ENCODE measurements at regions not wholly inside any gene's neighbourhood (a gene's known extent, or its start where the extent isn't known, plus 50 kb on each side); places are given as distances from the start of the nearest gene placed in this dataset.

DNA sequence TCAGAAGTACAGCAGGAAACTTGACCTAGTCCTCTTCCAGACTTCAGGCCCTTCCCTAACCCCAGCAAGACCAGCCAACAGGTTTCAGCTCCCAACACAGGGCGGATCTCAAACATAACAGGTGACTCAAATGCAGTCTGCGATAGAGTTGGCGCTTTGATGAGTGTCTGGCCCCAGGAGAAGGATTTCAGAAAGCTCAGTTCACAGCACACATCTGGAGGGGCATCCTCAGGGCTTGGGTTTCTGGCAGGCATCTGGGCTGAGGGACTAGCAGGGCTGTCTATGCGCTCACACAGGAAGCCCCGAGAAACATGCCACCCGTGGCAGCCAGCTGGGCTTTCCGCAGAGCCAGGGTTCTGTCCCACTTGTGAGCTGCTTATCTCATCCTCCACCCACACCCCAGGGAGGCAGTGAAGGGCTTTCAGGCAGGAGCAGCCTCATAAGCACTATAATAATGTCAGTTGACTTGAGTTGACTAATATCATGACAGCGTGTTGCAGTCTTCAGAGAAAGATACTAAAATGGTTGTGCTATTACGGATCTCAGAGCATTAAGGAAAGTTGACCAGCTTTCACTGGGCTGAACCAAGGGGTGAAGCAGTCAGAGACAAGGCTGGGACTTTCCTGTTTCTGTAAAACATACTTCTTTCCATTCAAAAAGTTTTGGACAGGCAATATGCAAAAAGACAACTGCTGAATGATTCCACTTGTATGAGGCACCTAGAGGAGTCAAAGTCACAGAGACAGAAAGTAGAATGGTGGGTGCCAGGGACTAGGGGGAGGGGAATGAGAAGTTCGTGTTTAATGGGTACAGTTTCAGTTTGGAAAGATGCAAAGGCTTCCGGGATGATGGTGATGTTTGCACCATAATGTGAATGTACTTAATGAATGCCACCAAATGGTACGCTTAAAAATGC is 233.0 kb upstream of the IRF2BP2 start:
- Histone ChIP-seq H3K4me3 (ENCODE audit: low read length) (peak overlapping the region; percentile 10), H3K27me3 (ENCODE audit: control insufficient read depth in 1 of 2, insufficient read depth in 2 of 2, low read length in 2 of 2) (no peaks in the 10 kb centered on the region), H3K9me3 (ENCODE audit: control insufficient read depth in 1 of 2, insufficient read depth in 1 of 2, low read length in 2 of 2) (no peaks in the 10 kb centered on the region), H3K27ac (ENCODE audit: low read depth in 1 of 2, low read length in 2 of 2) (no peak overlapping the region), H3K4me1 (ENCODE audit: insufficient read depth, low read length) (peaks cover 41% of the 10 kb centered on the region), H3K36me3 (ENCODE audit: insufficient read depth, low read length) (no peaks in the 10 kb centered on the region)
- DNase-seq (peak; percentile 20 to 82 (median 42)), ATAC-seq (ENCODE audit: poor library complexity) (peak; percentile 31)
- POLR2A ChIA-PET = interaction anchor here (0.7 to 1.7 kb wide), 3 partner anchors 16 to 232 kb away, joined by 3 to 7 read pairs (median 3); no protein-coding TSS in a partner anchor
- Mint-ChIP-seq H3K4me3 (peak overlapping the region; percentile 9), H3K4me1 (ENCODE audit: low read depth) (peaks cover 78% of the 10 kb centered on the region), H3K27me3 (no peaks in the 10 kb centered on the region), H3K36me3 (ENCODE audit: low read depth) (no peaks in the 10 kb centered on the region), H3K27ac (peak overlapping the region; percentile 81), H3K9me3 (peaks cover 5% of the 10 kb centered on the region)
- intact Hi-C loops (cut with DNase I, micrococcal nuclease) = loop anchor here in 1 of 2 experiments (1.0 kb wide), 1 partner anchor 71 kb away; no protein-coding TSS in a partner anchor
- TF ChIP-seq, protein P1, sequence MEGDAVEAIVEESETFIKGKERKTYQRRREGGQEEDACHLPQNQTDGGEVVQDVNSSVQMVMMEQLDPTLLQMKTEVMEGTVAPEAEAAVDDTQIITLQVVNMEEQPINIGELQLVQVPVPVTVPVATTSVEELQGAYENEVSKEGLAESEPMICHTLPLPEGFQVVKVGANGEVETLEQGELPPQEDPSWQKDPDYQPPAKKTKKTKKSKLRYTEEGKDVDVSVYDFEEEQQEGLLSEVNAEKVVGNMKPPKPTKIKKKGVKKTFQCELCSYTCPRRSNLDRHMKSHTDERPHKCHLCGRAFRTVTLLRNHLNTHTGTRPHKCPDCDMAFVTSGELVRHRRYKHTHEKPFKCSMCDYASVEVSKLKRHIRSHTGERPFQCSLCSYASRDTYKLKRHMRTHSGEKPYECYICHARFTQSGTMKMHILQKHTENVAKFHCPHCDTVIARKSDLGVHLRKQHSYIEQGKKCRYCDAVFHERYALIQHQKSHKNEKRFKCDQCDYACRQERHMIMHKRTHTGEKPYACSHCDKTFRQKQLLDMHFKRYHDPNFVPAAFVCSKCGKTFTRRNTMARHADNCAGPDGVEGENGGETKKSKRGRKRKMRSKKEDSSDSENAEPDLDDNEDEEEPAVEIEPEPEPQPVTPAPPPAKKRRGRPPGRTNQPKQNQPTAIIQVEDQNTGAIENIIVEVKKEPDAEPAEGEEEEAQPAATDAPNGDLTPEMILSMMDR (IDR thresholded peaks at IDR 0.05) = no peak
- CTCF ChIA-PET = interaction anchor here (0.5 to 4.4 kb wide), 5 partner anchors 18 to 282 kb away, joined by 3 to 15 read pairs (median 3); no protein-coding TSS in a partner anchor

GRCh38 chr1:234841710-234842231 is 231.8 kb upstream of the IRF2BP2 start:
- H3K36me3 ChIP-seq (ENCODE audit: insufficient read depth, low read length) = no peaks in the 10 kb centered on the region
- no peak overlapping the region for H3K27ac ChIP-seq (ENCODE audit: low read depth in 1 of 2, low read length in 2 of 2)
- H3K4me3 ChIP-seq (ENCODE audit: low read length) = no peak overlapping the region
- H3K4me1 ChIP-seq (ENCODE audit: insufficient read depth, low read length) = peaks cover 41% of the 10 kb centered on the region
- no peak overlapping the region for H3K4me3 Mint-ChIP-seq
- TF ChIP-seq, protein P1 (IDR thresholded peaks at IDR 0.05) = no peak
- no peaks in the 10 kb centered on the region for H3K27me3 Mint-ChIP-seq
- CTCF ChIA-PET = interaction anchor here (1.1 to 4.4 kb wide), 3 partner anchors 69 to 242 kb away, joined by 4 to 15 read pairs (median 4); no protein-coding TSS in a partner anchor
- H3K27ac Mint-ChIP-seq = peak overlapping the region; percentile 81
- DNase-seq = peak in 3 of 14 experiments; percentile 24 to 75 (median 64)
- peaks cover 5% of the 10 kb centered on the region for H3K9me3 Mint-ChIP-seq
- no peaks in the 10 kb centered on the region for H3K36me3 Mint-ChIP-seq (ENCODE audit: low read depth)
- H3K27me3 ChIP-seq (ENCODE audit: control insufficient read depth in 1 of 2, insufficient read depth in 2 of 2, low read length in 2 of 2) = no peaks in the 10 kb centered on the region
- intact Hi-C loops (cut with DNase I, micrococcal nuclease) = no loop called here
- no peak for ATAC-seq (ENCODE audit: poor library complexity)
- no peaks in the 10 kb centered on the region for H3K9me3 ChIP-seq (ENCODE audit: control insufficient read depth in 1 of 2, insufficient read depth in 1 of 2, low read length in 2 of 2)
- POLR2A ChIA-PET = interaction anchor here (1.1 kb wide), 1 partner anchor 98 kb away, joined by 3 read pairs; no protein-coding TSS in a partner anchor
- peaks cover 74% of the 10 kb centered on the region for H3K4me1 Mint-ChIP-seq (ENCODE audit: low read depth)

GRCh38 chr1:234841281-234841680 is 231.3 kb upstream of the IRF2BP2 start:
- ChIA-PET CTCF (interaction anchor here (1.1 kb wide), 1 partner anchor 69 kb away, joined by 4 read pairs; no protein-coding TSS in a partner anchor), POLR2A (interaction anchor here (1.1 kb wide), 1 partner anchor 97 kb away, joined by 3 read pairs; no protein-coding TSS in a partner anchor)
- Mint-ChIP-seq H3K4me3 (no peak overlapping the region), H3K4me1 (ENCODE audit: low read depth) (peaks cover 69% of the 10 kb centered on the region), H3K9me3 (peaks cover 5% of the 10 kb centered on the region), H3K27me3 (no peaks in the 10 kb centered on the region), H3K36me3 (ENCODE audit: low read depth) (no peaks in the 10 kb centered on the region), H3K27ac (no peak overlapping the region)
- H3K9me3 ChIP-seq (ENCODE audit: control insufficient read depth in 1 of 2, insufficient read depth in 1 of 2, low read length in 2 of 2) = no peaks in the 10 kb centered on the region
- H3K27me3 ChIP-seq (ENCODE audit: control insufficient read depth in 1 of 2, insufficient read depth in 2 of 2, low read length in 2 of 2) = no peaks in the 10 kb centered on the region
- no peak for ATAC-seq (ENCODE audit: poor library complexity)
- TF ChIP-seq, protein P1 (IDR thresholded peaks at IDR 0.05) = no peak
- no peak overlapping the region for H3K4me3 ChIP-seq (ENCODE audit: low read length)
- no peak overlapping the region for H3K27ac ChIP-seq (ENCODE audit: low read depth in 1 of 2, low read length in 2 of 2)
- peaks cover 41% of the 10 kb centered on the region for H3K4me1 ChIP-seq (ENCODE audit: insufficient read depth, low read length)
- H3K36me3 ChIP-seq (ENCODE audit: insufficient read depth, low read length) = no peaks in the 10 kb centered on the region
- intact Hi-C loops (cut with DNase I, micrococcal nuclease) = no loop called here
- no peak for DNase-seq
